ENCODE measurements at regions not wholly inside any gene's neighbourhood (a gene's known extent, or its start where the extent isn't known, plus 50 kb on each side); places are given as distances from the start of the nearest gene placed in this dataset.

GRCh38 chr21:32143241-32143939, 135.5 kb downstream of the MIS18A start:
- no peak overlapping the region for H3K4me3 ChIP-seq
- TF ChIP-seq CTCF (IDR thresholded peaks at IDR 0.05) (no peak), EP300 (IDR thresholded peaks at IDR 0.05) (no peak), POLR2A (IDR thresholded peaks at IDR 0.05) (no peak), POLR2AphosphoS5 (IDR thresholded peaks at IDR 0.05) (no peak)

GRCh38 chr21:32141318-32141633, 137.6 kb downstream of the MIS18A start:
- no peak for DNase-seq
- no peaks in the 10 kb centered on the region for H3K4me1 ChIP-seq
- no peaks in the 10 kb centered on the region for H3K36me3 ChIP-seq
- intact Hi-C loops (cut with DNase I) = no loop called here
- TF ChIP-seq CTCF (IDR thresholded peaks at IDR 0.05) (no peak), POLR2AphosphoS5 (IDR thresholded peaks at IDR 0.05) (no peak), EP300 (IDR thresholded peaks at IDR 0.05) (no peak), POLR2A (IDR thresholded peaks at IDR 0.05) (no peak)
- peaks cover 0 to 2% (median 0%) of the 10 kb centered on the region in 4 donors for H3K9me3 ChIP-seq
- WGBS, 2 donors = 84 to 88% methylated on average over 3 of the region's 3 CpGs
- H3K27ac ChIP-seq = no peak overlapping the region
- H3K4me3 ChIP-seq = no peak overlapping the region
- no peaks in the 10 kb centered on the region for H3K27me3 ChIP-seq

More at GRCh38 chr21:32143241-32143939, 135.5 kb downstream of the MIS18A start:
- H3K27me3 ChIP-seq = no peaks in the 10 kb centered on the region
- no peak overlapping the region for H3K27ac ChIP-seq
- WGBS, 2 donors = 50 to 58% methylated on average over 13 of the region's 13 CpGs
- no peaks in the 10 kb centered on the region for H3K36me3 ChIP-seq
- peaks cover 0 to 4% (median 0%) of the 10 kb centered on the region in 4 donors for H3K9me3 ChIP-seq
- no peaks in the 10 kb centered on the region for H3K4me1 ChIP-seq
- intact Hi-C loops (cut with DNase I) = no loop called here
- peak; percentile 71 for DNase-seq

- no peak for TF ChIP-seq CTCF (IDR thresholded peaks at IDR 0.05)
- no peak for TF ChIP-seq POLR2AphosphoS5 (IDR thresholded peaks at IDR 0.05)
- TF ChIP-seq EP300 (IDR thresholded peaks at IDR 0.05) = no peak
- no peak for TF ChIP-seq POLR2A (IDR thresholded peaks at IDR 0.05)
- Histone ChIP-seq H3K36me3 (no peaks in the 10 kb centered on the region), H3K4me1 (no peaks in the 10 kb centered on the region), H3K9me3 (peaks cover 0 to 2% (median 0%) of the 10 kb centered on the region in 4 donors), H3K4me3 (no peak overlapping the region), H3K27me3 (no peaks in the 10 kb centered on the region), H3K27ac (no peak overlapping the region)
- intact Hi-C loops (cut with DNase I) = no loop called here
- 66 to 71% methylated on average over 9 of the region's 9 CpGs for WGBS, 2 donors
- DNase-seq = no peak
These were observed 138.1 kb downstream of the MIS18A start for GRCh38 chr21:32140604-32141317.

GRCh38 chr21:32140151-32140550, 138.7 kb downstream of the MIS18A start:
- Histone ChIP-seq H3K4me3 (no peak overlapping the region), H3K27ac (no peak overlapping the region), H3K4me1 (no peaks in the 10 kb centered on the region), H3K36me3 (no peaks in the 10 kb centered on the region), H3K9me3 (peaks cover 0 to 2% (median 0%) of the 10 kb centered on the region in 4 donors), H3K27me3 (no peaks in the 10 kb centered on the region)
- TF ChIP-seq POLR2A (IDR thresholded peaks at IDR 0.05) (no peak), POLR2AphosphoS5 (IDR thresholded peaks at IDR 0.05) (no peak), EP300 (IDR thresholded peaks at IDR 0.05) (no peak), CTCF (IDR thresholded peaks at IDR 0.05) (no peak)
- intact Hi-C loops (cut with DNase I) = no loop called here
- WGBS, 2 donors = 74 to 76% methylated on average over 4 of the region's 4 CpGs
- no peak for DNase-seq
